ENCODE measurements at regions not wholly inside any gene's neighbourhood (a gene's known extent, or its start where the extent isn't known, plus 50 kb on each side); places are given as distances from the start of the nearest gene placed in this dataset.

- H4K20me1 ChIP-seq (ENCODE audit: control insufficient read depth, insufficient read depth) = no peaks in the 10 kb centered on the region
Measured at GRCh38 chr20:43398676-43399324, 58.9 kb upstream of the SRSF6 start.

GRCh38 chr20:43397147-43397546, 60.5 kb upstream of the SRSF6 start:
- Histone ChIP-seq H3K79me2 (ENCODE audit: control insufficient read depth, insufficient read depth, low read length) (no peaks in the 10 kb centered on the region), H3K27me3 (replicated peaks in 1 of 2; ENCODE audit: control insufficient read depth in 2 of 2, insufficient read depth in 2 of 2, low read length in 1 of 2) (no peaks in the 10 kb centered on the region), H2AFZ (ENCODE audit: control insufficient read depth, low read depth, low read length) (no peak overlapping the region), H4K20me1 (ENCODE audit: control insufficient read depth, insufficient read depth) (no peaks in the 10 kb centered on the region), H3K9me3 (replicated peaks; ENCODE audit: control insufficient read depth, insufficient read depth, low read length) (no peaks in the 10 kb centered on the region), H3K27ac (ENCODE audit: control insufficient read depth, insufficient read depth) (no peak overlapping the region), H3K36me3 (ENCODE audit: control insufficient read depth in 2 of 2, insufficient read depth in 2 of 2, low read length in 1 of 2) (no peaks in the 10 kb centered on the region), H3K4me2 (ENCODE audit: control insufficient read depth, insufficient read depth) (no peak overlapping the region), H3K4me3 (no peak overlapping the region), H3K4me1 (ENCODE audit: control insufficient read depth, insufficient read depth, low read length) (no peaks in the 10 kb centered on the region), H3K9ac (ENCODE audit: control insufficient read depth, insufficient read depth, low read length) (no peak overlapping the region)
- DNase-seq (ENCODE audit: low read depth, low spot score) (no peak), FAIRE-seq (no peak), ATAC-seq (no peak)
- ChIA-PET RAD21 (ENCODE audit: unreplicated experiment) (no interaction called here), CTCF (no interaction called here), SMC1A (ENCODE audit: uncharacterized antibody, unreplicated experiment) (no interaction called here), POLR2A (no interaction called here)
- WGBS (ENCODE audit: insufficient coverage, insufficient replicate concordance, low lambda C conversion rate, missing lambda C conversion rate) = 14% methylated on average over 2 of the region's 2 CpGs
- in situ Hi-C loops (cut with MboI) = no loop called here
- BruUV-seq (replicated peaks) = no TSS peak
- intact Hi-C loops (cut with micrococcal nuclease; ENCODE audit: unreplicated experiment) = no loop called here
- TF ChIP-seq JUNB (IDR thresholded peaks at IDR 0.05) = no peak
- TF ChIP-seq ZBTB11 (CRISPR knock-in tag; IDR thresholded peaks at IDR 0.05) = no peak
- TF ChIP-seq TARDBP (IDR thresholded peaks at IDR 0.05; ENCODE audit: borderline replicate concordance) = no peak
- TF ChIP-seq, protein P1, sequence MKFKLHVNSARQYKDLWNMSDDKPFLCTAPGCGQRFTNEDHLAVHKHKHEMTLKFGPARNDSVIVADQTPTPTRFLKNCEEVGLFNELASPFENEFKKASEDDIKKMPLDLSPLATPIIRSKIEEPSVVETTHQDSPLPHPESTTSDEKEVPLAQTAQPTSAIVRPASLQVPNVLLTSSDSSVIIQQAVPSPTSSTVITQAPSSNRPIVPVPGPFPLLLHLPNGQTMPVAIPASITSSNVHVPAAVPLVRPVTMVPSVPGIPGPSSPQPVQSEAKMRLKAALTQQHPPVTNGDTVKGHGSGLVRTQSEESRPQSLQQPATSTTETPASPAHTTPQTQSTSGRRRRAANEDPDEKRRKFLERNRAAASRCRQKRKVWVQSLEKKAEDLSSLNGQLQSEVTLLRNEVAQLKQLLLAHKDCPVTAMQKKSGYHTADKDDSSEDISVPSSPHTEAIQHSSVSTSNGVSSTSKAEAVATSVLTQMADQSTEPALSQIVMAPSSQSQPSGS (IDR thresholded peaks at IDR 0.05; ENCODE audit: low read length) = no peak
- TF ChIP-seq GATAD2B (conservative IDR thresholded peaks at IDR 0.05; ENCODE audit: low read depth) = no peak
- no peak for TF ChIP-seq BHLHE40 (IDR thresholded peaks at IDR 0.05; ENCODE audit: borderline replicate concordance in 1 of 2, low read depth in 2 of 2, low read length in 1 of 2)

More at GRCh38 chr20:43398676-43399324, 58.9 kb upstream of the SRSF6 start:
- Histone ChIP-seq H3K9ac (ENCODE audit: control insufficient read depth, insufficient read depth, low read length) (no peak overlapping the region), H3K4me2 (ENCODE audit: control insufficient read depth, insufficient read depth) (no peak overlapping the region), H3K4me3 (no peak overlapping the region), H2AFZ (ENCODE audit: control insufficient read depth, low read depth, low read length) (no peak overlapping the region), H3K27ac (ENCODE audit: control insufficient read depth, insufficient read depth) (no peak overlapping the region), H3K9me3 (replicated peaks; ENCODE audit: control insufficient read depth, insufficient read depth, low read length) (no peaks in the 10 kb centered on the region), H3K27me3 (replicated peaks in 1 of 2; ENCODE audit: control insufficient read depth in 2 of 2, insufficient read depth in 2 of 2, low read length in 1 of 2) (no peaks in the 10 kb centered on the region), H3K79me2 (ENCODE audit: control insufficient read depth, insufficient read depth, low read length) (no peaks in the 10 kb centered on the region), H3K36me3 (ENCODE audit: control insufficient read depth in 2 of 2, insufficient read depth in 2 of 2, low read length in 1 of 2) (no peaks in the 10 kb centered on the region), H3K4me1 (ENCODE audit: control insufficient read depth, insufficient read depth, low read length) (no peaks in the 10 kb centered on the region)
- POLR2A ChIA-PET = no interaction called here
- TF ChIP-seq EED (IDR thresholded peaks at IDR 0.05; ENCODE audit: low read depth) (no peak), FOXM1 (IDR thresholded peaks at IDR 0.05; ENCODE audit: low read depth, low read length) (no peak), ZNF217 (IDR thresholded peaks at IDR 0.05) (no peak), NFYB (IDR thresholded peaks at IDR 0.05; ENCODE audit: insufficient read depth, low read depth, low read length) (no peak), RFX5 (IDR thresholded peaks at IDR 0.05; ENCODE audit: low read depth, low read length) (no peak), BCL3 (IDR thresholded peaks at IDR 0.05; ENCODE audit: borderline replicate concordance, insufficient read depth, low read depth, low read length, poor library complexity, severe bottlenecking) (no peak), SREBF2 (IDR thresholded peaks at IDR 0.05; ENCODE audit: low read length) (no peak)
- ATAC-seq (no peak), DNase-seq (ENCODE audit: low read depth, low spot score) (no peak), FAIRE-seq (no peak)
- CTCF ChIA-PET = interaction anchor here (0.8 to 1.6 kb wide), 2 partner anchors 9 to 10 kb away, joined by 4 to 7 read pairs; no protein-coding TSS in a partner anchor
- intact Hi-C loops (cut with micrococcal nuclease; ENCODE audit: unreplicated experiment) = no loop called here
- no TSS peak for BruUV-seq (replicated peaks)
- in situ Hi-C loops (cut with MboI) = no loop called here
- 49% methylated on average over 8 of the region's 8 CpGs for WGBS (ENCODE audit: insufficient coverage, insufficient replicate concordance, low lambda C conversion rate, missing lambda C conversion rate)
- RAD21 ChIA-PET (ENCODE audit: unreplicated experiment) = no interaction called here
- SMC1A ChIA-PET (ENCODE audit: uncharacterized antibody, unreplicated experiment) = no interaction called here

Data from GM12878 (cell line).